OCI-LY7 (cell line): ENCODE measurements at regions not wholly inside any gene's neighbourhood (a gene's known extent, or its start where the extent isn't known, plus 50 kb on each side); places are given as distances from the start of the nearest gene placed in this dataset.
"Not testable (repeated sequence)": the region's sequence is repeated elsewhere in the genome, so short reads cannot be mapped to it uniquely, and the experiment has no call there.

Experiments
- BruUV-seq: library from RNA; stranded (reverse); fragments of 400-500 nt; replicated peaks from 2 replicates; lab custom pipeline; 2021; lab: Mats Ljungman, UMichigan
- CTCF ChIA-PET: fragments of 300-600 bp; sonication (Branson Sonifier 250); formaldehyde crosslinking; loops from one replicate; lab custom pipeline; 2022; ENCODE audit warnings: antibody characterized with exemption; ENCODE audit not compliant: unreplicated experiment; lab: Charles Lee
- POLR2A ChIA-PET: fragments of 300-600 bp; sonication (Branson Sonifier 250); formaldehyde crosslinking; loops from one replicate; lab custom pipeline; 2022; ENCODE audit warnings: antibody characterized with exemption; lab: Charles Lee
- DNase-seq: peaks from one replicate; pipeline ENCODE4 v3.0.0-alpha.2; 2015; ENCODE audit warnings: low spot score
- H2AFZ ChIP-seq: fragments of 200-600 bp; sonication (generic), shearing (Covaris generic); 2 replicates; pipeline ENCODE4 v1.6.1; 2014; ENCODE audit warnings: mild to moderate bottlenecking, antibody characterized with exemption, low read length, moderate library complexity
- H3K27ac ChIP-seq: fragments of 200-600 bp; sonication (generic); 2 replicates; pipeline ENCODE4 v1.5.1; 2014; ENCODE audit warnings: mixed run types, low read depth, mild to moderate bottlenecking, moderate library complexity, low read length, inconsistent platforms; ENCODE audit not compliant: poor library complexity, severe bottlenecking
- H3K36me3 ChIP-seq: fragments of 200-600 bp; sonication (generic); 2 replicates; pipeline ENCODE4 v1.6.1; 2014; ENCODE audit warnings: mild to moderate bottlenecking, antibody characterized with exemption, low read length, moderate library complexity, mixed read lengths; ENCODE audit not compliant: insufficient read depth
- H3K4me1 ChIP-seq: fragments of 200-600 bp; sonication (generic); 2 replicates; pipeline ENCODE4 v1.5.1; 2014; ENCODE audit warnings: mild to moderate bottlenecking, low read length; ENCODE audit not compliant: insufficient read depth, poor library complexity, severe bottlenecking
- H3K4me2 ChIP-seq: fragments of 200-600 bp; sonication (generic); 2 replicates; pipeline ENCODE4 v1.6.1; 2014; ENCODE audit warnings: mild to moderate bottlenecking, low read length
- H3K4me3 ChIP-seq: fragments of 200-600 bp; sonication (generic); 2 replicates; pipeline ENCODE4 v1.5.1; 2014; ENCODE audit warnings: mild to moderate bottlenecking, low read depth, low read length; ENCODE audit not compliant: poor library complexity, severe bottlenecking
- H3K79me2 ChIP-seq: fragments of 200-600 bp; sonication (generic); 2 replicates; pipeline ENCODE4 v1.6.1; 2016; ENCODE audit warnings: low read depth, mild to moderate bottlenecking, low read length, moderate library complexity, mixed read lengths; ENCODE audit not compliant: insufficient read depth
- H3K9me2 ChIP-seq: fragments of 200-600 bp; sonication (generic); 2 replicates; pipeline ENCODE4 v1.6.1; 2016; ENCODE audit warnings: mild to moderate bottlenecking, low read length, mixed read lengths; ENCODE audit not compliant: insufficient read depth
- H3K9me3 ChIP-seq: fragments of 200-600 bp; sonication (generic); 2 replicates; pipeline ENCODE4 v1.6.1; 2014; ENCODE audit warnings: mild to moderate bottlenecking, mixed run types, low read length, mixed read lengths
- H4K20me1 ChIP-seq: fragments of 200-600 bp; sonication (generic); 2 replicates; pipeline ENCODE4 v1.6.1; 2014; ENCODE audit warnings: mild to moderate bottlenecking, antibody characterized with exemption, low read length, moderate library complexity, mixed read lengths; ENCODE audit not compliant: insufficient read depth
- CTCF ChIP-seq: fragments of 200-600 bp; sonication (generic); conservative IDR thresholded peaks from 2 replicates; pipeline ENCODE4 v1.5.1; 2014; ENCODE audit warnings: mild to moderate bottlenecking, antibody characterized with exemption, low read length, moderate library complexity, mixed read lengths
- EZH2phosphoT487 ChIP-seq: fragments of 200-600 bp; sonication (generic); IDR thresholded peaks from 2 replicates; pipeline ENCODE4 v1.6.1; 2018; ENCODE audit warnings: low read depth, borderline replicate concordance, mild to moderate bottlenecking, mixed run types, antibody characterized with exemption, low read length, moderate library complexity, mixed read lengths
- intact Hi-C: fragments of 100-400 bp; cut with micrococcal nuclease; formaldehyde crosslinking; loops from one replicate; pipeline ENCODE4 v1.10.0; 2022; ENCODE audit not compliant: unreplicated experiment

GRCh38 chr6:121711472-121711871 lies 276.0 kb downstream of the GJA1 start:
- no peak overlapping the region for H3K4me2 ChIP-seq
- intact Hi-C loops = no loop called here
- ChIA-PET POLR2A (no interaction called here), CTCF (no interaction called here)
- H3K4me1 ChIP-seq = no peaks in the 10 kb centered on the region
- no TSS peak for BruUV-seq
- no peaks in the 10 kb centered on the region for H3K9me3 ChIP-seq
- no peak overlapping the region for H3K27ac ChIP-seq
- no peaks in the 10 kb centered on the region for H3K36me3 ChIP-seq
- H3K9me2 ChIP-seq = no peaks in the 10 kb centered on the region
- DNase-seq = no peak
- H3K4me3 ChIP-seq = no peak overlapping the region
- TF ChIP-seq EZH2phosphoT487 (no peak), CTCF (no peak)
- no peaks in the 10 kb centered on the region for H4K20me1 ChIP-seq
- no peaks in the 10 kb centered on the region for H3K79me2 ChIP-seq
- H2AFZ ChIP-seq = no peak overlapping the region

GRCh38 chr6:121717686-121718085 lies 282.2 kb downstream of the GJA1 start:
- intact Hi-C loops = no loop called here
- Histone ChIP-seq H3K9me3 (no peaks in the 10 kb centered on the region), H3K79me2 (no peaks in the 10 kb centered on the region), H3K4me2 (no peak overlapping the region), H3K27ac (no peak overlapping the region), H3K4me1 (no peaks in the 10 kb centered on the region), H3K36me3 (no peaks in the 10 kb centered on the region), H3K4me3 (no peak overlapping the region), H3K9me2 (no peaks in the 10 kb centered on the region; the same call in 1 of the 2 replicates), H2AFZ (no peak overlapping the region), H4K20me1 (no peaks in the 10 kb centered on the region)
- CTCF ChIA-PET = no interaction called here
- TF ChIP-seq EZH2phosphoT487 (no peak), CTCF (no peak)
- BruUV-seq = no TSS peak
- POLR2A ChIA-PET = interaction anchor here (0.6 kb wide), 1 partner anchor 35 kb away, joined by 3 read pairs; no protein-coding TSS in a partner anchor
- no peak for DNase-seq

- POLR2A ChIA-PET, H3K79me2 ChIP-seq, BruUV-seq, H3K9me2 ChIP-seq, H2AFZ ChIP-seq, H4K20me1 ChIP-seq, intact Hi-C loops, H3K9me3 ChIP-seq, H3K36me3 ChIP-seq, DNase-seq, H3K4me2 ChIP-seq, H3K27ac ChIP-seq, H3K4me1 ChIP-seq, CTCF ChIA-PET, H3K4me3 ChIP-seq: not testable (repeated sequence)
Observed at GRCh38 chr6:121720867-121721266, 285.4 kb downstream of the GJA1 start.
